WTC11 (cell line): ENCODE measurements at regions not wholly inside any gene's neighbourhood (a gene's known extent, or its start where the extent isn't known, plus 50 kb on each side); places are given as distances from the start of the nearest gene placed in this dataset.

Source experiments
- ATAC-seq: fragments of 200-7000 bp; cut with Tn5 transposase; 2 replicates; pipeline ENCODE4 v1.10.0; 2021; ENCODE audit warnings: mild to moderate bottlenecking, moderate library complexity
- CTCF ChIA-PET: fragments of 300-600 bp; sonication (Branson Sonifier 250); formaldehyde crosslinking; loops from one replicate; lab custom pipeline; 2021; ENCODE audit warnings: antibody characterized with exemption; lab: Charles Lee
- POLR2A ChIA-PET: fragments of 350-600 bp; sonication (Branson Sonifier 250); formaldehyde crosslinking; loops from one replicate; lab custom pipeline; 2021; ENCODE audit warnings: antibody characterized with exemption; lab: Charles Lee
- DNase-seq: peaks from one replicate; pipeline ENCODE4 v3.0.0; 2021; ENCODE audit warnings: low spot score
- H3K27ac Mint-ChIP-seq: 2 replicates; pipeline ENCODE4 v1.8.0; 2021; ENCODE audit warnings: mixed read lengths
- H3K27me3 Mint-ChIP-seq: 2 replicates; pipeline ENCODE4 v1.8.0; 2021; ENCODE audit warnings: low read depth, mild to moderate bottlenecking, moderate library complexity, mixed read lengths
- H3K36me3 Mint-ChIP-seq: 2 replicates; pipeline ENCODE4 v1.8.0; 2021; ENCODE audit warnings: mixed read lengths
- H3K4me1 Mint-ChIP-seq: 2 replicates; pipeline ENCODE4 v1.8.0; 2022; ENCODE audit warnings: mixed read lengths
- H3K4me3 Mint-ChIP-seq: 2 replicates; pipeline ENCODE4 v1.8.0; 2021; ENCODE audit warnings: mild to moderate bottlenecking, moderate library complexity, mixed read lengths
- H3K9me3 Mint-ChIP-seq: 2 replicates; pipeline ENCODE4 v1.8.0; 2021; ENCODE audit warnings: mixed read lengths
- ATF1 ChIP-seq: sonication (generic); formaldehyde crosslinking; IDR thresholded peaks from 2 replicates; pipeline ENCODE4 v1.8.1; 2023; ENCODE audit warnings: mild to moderate bottlenecking, moderate library complexity, missing genetic modification reagents
- CREM ChIP-seq: sonication (generic); formaldehyde crosslinking; IDR thresholded peaks from 2 replicates; pipeline ENCODE4 v1.8.1; 2022; ENCODE audit warnings: mild to moderate bottlenecking, missing genetic modification reagents, moderate library complexity
- FOXP1 ChIP-seq: sonication (generic); formaldehyde crosslinking; IDR thresholded peaks from 2 replicates; pipeline ENCODE4 v1.8.0; 2022; ENCODE audit warnings: missing genetic modification reagents, mild to moderate bottlenecking, moderate library complexity, borderline replicate concordance
- NFATC4 ChIP-seq: fragments of 250-450 bp; sonication (Bioruptor Pico); IDR thresholded peaks from 2 replicates; pipeline ENCODE4 v1.9.0; 2021; ENCODE audit warnings: mild to moderate bottlenecking
- NFE2L1 ChIP-seq: sonication (generic); formaldehyde crosslinking; IDR thresholded peaks from 2 replicates; pipeline ENCODE4 v1.8.1; 2023; ENCODE audit warnings: missing genetic modification reagents
- NFYB ChIP-seq: sonication (generic); formaldehyde crosslinking; conservative IDR thresholded peaks from 2 replicates; pipeline ENCODE4 v1.8.0; 2022; ENCODE audit warnings: low read depth, missing genetic modification reagents
- NR3C1 ChIP-seq: sonication (generic); formaldehyde crosslinking; conservative IDR thresholded peaks from 2 replicates; pipeline ENCODE4 v1.8.1; 2023; ENCODE audit warnings: low read depth, mild to moderate bottlenecking, missing genetic modification reagents
- OVOL2 ChIP-seq: fragments of 250-450 bp; sonication (Bioruptor Pico); IDR thresholded peaks from 2 replicates; pipeline ENCODE4 v1.9.0; 2021; ENCODE audit warnings: mild to moderate bottlenecking, borderline replicate concordance
- PRRX2 ChIP-seq: fragments of 250-450 bp; sonication (Bioruptor Pico); IDR thresholded peaks from 2 replicates; pipeline ENCODE4 v1.8.0; 2021; ENCODE audit warnings: mild to moderate bottlenecking
- RELA ChIP-seq: sonication (generic); formaldehyde crosslinking; IDR thresholded peaks from 2 replicates; pipeline ENCODE4 v1.8.1; 2022; ENCODE audit warnings: missing genetic modification reagents, mild to moderate bottlenecking, borderline replicate concordance
- SOX15 ChIP-seq: fragments of 250-450 bp; sonication (Bioruptor Pico); IDR thresholded peaks from 2 replicates; pipeline ENCODE4 v1.9.0; 2021; ENCODE audit warnings: mild to moderate bottlenecking
- ZBTB21 ChIP-seq: sonication (generic); formaldehyde crosslinking; IDR thresholded peaks from 2 replicates; pipeline ENCODE4 v1.8.1; 2023; ENCODE audit warnings: mild to moderate bottlenecking, missing genetic modification reagents, borderline replicate concordance
- TF ChIP-seq, protein P1 (sequence below): fragments of 250-450 bp; sonication (Bioruptor Pico); IDR thresholded peaks from 2 replicates; pipeline ENCODE4 v1.9.0; 2021; ENCODE audit warnings: moderate library complexity, mild to moderate bottlenecking, inconsistent platforms, borderline replicate concordance
- TF ChIP-seq, protein P2 (sequence below): sonication (generic); formaldehyde crosslinking; IDR thresholded peaks from 2 replicates; pipeline ENCODE4 v1.8.1; 2023; ENCODE audit warnings: mild to moderate bottlenecking, missing genetic modification reagents, moderate library complexity
- TF ChIP-seq, protein P3 (sequence below): sonication (generic); formaldehyde crosslinking; IDR thresholded peaks from 2 replicates; pipeline ENCODE4 v1.8.0; 2023; ENCODE audit warnings: missing genetic modification reagents, mild to moderate bottlenecking, borderline replicate concordance
- TF ChIP-seq, protein P4 (sequence below): sonication (generic); formaldehyde crosslinking; IDR thresholded peaks from 2 replicates; pipeline ENCODE4 v1.8.0; 2022; ENCODE audit warnings: mild to moderate bottlenecking, missing genetic modification reagents
- TF ChIP-seq, protein P5 (sequence below): sonication (generic); formaldehyde crosslinking; conservative IDR thresholded peaks from 2 replicates; pipeline ENCODE4 v1.8.1; 2022; ENCODE audit warnings: mild to moderate bottlenecking, missing genetic modification reagents
- TF ChIP-seq, protein P6 (sequence below): sonication (generic); formaldehyde crosslinking; IDR thresholded peaks from 2 replicates; pipeline ENCODE4 v1.8.0; 2023; ENCODE audit warnings: missing genetic modification reagents
- TF ChIP-seq, protein P7 (sequence below): sonication (generic); formaldehyde crosslinking; IDR thresholded peaks from 2 replicates; pipeline ENCODE4 v1.8.1; 2022; ENCODE audit warnings: missing genetic modification reagents, borderline replicate concordance

DNA sequence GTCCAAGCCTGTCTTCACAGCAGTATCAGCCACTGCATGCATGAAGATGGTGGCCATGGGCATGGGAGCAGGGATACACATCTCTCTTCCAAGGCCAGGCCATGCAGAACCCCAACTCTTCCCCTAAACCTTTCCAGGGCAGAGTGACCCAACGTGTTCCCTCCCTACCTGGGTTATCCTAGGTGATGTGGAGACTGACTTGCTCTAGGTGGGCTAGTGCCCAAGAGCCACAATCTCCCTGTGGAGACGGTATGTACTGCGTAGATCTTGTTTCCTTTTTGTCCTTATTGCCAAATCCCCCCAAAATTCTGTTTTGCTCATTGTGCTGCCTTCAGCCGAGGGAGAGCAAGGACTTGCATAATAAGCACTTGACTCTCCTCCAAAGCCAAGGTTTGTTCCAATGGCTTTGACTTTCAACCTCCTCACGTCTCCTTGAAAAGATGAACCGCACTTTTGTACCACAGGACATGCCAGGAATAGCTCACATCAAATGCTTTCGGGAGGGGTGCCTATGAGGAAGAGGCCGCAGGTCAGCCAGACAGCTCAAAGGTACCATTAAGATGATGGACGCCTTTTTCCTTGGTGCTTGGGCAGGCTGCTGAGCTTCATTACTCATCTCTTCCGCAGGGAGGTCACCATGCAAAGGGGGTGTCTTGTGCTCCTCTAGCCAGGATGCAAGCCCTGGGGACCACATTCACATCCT is 76.2 kb upstream of the GLI2 start:
- Mint-ChIP-seq H3K36me3 (peaks cover 3% of the 10 kb centered on the region), H3K27me3 (peaks cover 69% of the 10 kb centered on the region), H3K9me3 (peaks cover 9% of the 10 kb centered on the region), H3K27ac (no peak overlapping the region), H3K4me3 (no peak overlapping the region), H3K4me1 (peaks cover 12% of the 10 kb centered on the region)
- DNase-seq: no peak
- no peak for ATAC-seq
- POLR2A ChIA-PET: interaction anchor here (0.6 kb wide), 1 partner anchor 415 kb away, joined by 3 read pairs; no protein-coding TSS in a partner anchor
- no peak for TF ChIP-seq NR3C1
- TF ChIP-seq SOX15 (CRISPR knock-in tag): no peak
- TF ChIP-seq ZBTB21 (CRISPR knock-in tag): no peak
- TF ChIP-seq, protein P1, sequence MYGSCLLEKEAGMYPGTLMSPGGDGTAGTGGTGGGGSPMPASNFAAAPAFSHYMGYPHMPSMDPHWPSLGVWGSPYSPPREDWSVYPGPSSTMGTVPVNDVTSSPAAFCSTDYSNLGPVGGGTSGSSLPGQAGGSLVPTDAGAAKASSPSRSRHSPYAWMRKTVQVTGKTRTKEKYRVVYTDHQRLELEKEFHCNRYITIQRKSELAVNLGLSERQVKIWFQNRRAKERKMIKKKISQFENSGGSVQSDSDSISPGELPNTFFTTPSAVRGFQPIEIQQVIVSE (CRISPR knock-in tag): no peak
- no peak for TF ChIP-seq ATF1
- no peak for TF ChIP-seq OVOL2
- TF ChIP-seq FOXP1 (CRISPR knock-in tag): no peak
- TF ChIP-seq, protein P2, sequence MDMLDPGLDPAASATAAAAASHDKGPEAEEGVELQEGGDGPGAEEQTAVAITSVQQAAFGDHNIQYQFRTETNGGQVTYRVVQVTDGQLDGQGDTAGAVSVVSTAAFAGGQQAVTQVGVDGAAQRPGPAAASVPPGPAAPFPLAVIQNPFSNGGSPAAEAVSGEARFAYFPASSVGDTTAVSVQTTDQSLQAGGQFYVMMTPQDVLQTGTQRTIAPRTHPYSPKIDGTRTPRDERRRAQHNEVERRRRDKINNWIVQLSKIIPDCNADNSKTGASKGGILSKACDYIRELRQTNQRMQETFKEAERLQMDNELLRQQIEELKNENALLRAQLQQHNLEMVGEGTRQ: no peak
- TF ChIP-seq, protein P3, sequence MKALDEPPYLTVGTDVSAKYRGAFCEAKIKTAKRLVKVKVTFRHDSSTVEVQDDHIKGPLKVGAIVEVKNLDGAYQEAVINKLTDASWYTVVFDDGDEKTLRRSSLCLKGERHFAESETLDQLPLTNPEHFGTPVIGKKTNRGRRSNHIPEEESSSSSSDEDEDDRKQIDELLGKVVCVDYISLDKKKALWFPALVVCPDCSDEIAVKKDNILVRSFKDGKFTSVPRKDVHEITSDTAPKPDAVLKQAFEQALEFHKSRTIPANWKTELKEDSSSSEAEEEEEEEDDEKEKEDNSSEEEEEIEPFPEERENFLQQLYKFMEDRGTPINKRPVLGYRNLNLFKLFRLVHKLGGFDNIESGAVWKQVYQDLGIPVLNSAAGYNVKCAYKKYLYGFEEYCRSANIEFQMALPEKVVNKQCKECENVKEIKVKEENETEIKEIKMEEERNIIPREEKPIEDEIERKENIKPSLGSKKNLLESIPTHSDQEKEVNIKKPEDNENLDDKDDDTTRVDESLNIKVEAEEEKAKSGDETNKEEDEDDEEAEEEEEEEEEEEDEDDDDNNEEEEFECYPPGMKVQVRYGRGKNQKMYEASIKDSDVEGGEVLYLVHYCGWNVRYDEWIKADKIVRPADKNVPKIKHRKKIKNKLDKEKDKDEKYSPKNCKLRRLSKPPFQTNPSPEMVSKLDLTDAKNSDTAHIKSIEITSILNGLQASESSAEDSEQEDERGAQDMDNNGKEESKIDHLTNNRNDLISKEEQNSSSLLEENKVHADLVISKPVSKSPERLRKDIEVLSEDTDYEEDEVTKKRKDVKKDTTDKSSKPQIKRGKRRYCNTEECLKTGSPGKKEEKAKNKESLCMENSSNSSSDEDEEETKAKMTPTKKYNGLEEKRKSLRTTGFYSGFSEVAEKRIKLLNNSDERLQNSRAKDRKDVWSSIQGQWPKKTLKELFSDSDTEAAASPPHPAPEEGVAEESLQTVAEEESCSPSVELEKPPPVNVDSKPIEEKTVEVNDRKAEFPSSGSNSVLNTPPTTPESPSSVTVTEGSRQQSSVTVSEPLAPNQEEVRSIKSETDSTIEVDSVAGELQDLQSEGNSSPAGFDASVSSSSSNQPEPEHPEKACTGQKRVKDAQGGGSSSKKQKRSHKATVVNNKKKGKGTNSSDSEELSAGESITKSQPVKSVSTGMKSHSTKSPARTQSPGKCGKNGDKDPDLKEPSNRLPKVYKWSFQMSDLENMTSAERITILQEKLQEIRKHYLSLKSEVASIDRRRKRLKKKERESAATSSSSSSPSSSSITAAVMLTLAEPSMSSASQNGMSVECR: no peak
- TF ChIP-seq, protein P4, sequence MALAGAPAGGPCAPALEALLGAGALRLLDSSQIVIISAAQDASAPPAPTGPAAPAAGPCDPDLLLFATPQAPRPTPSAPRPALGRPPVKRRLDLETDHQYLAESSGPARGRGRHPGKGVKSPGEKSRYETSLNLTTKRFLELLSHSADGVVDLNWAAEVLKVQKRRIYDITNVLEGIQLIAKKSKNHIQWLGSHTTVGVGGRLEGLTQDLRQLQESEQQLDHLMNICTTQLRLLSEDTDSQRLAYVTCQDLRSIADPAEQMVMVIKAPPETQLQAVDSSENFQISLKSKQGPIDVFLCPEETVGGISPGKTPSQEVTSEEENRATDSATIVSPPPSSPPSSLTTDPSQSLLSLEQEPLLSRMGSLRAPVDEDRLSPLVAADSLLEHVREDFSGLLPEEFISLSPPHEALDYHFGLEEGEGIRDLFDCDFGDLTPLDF (CRISPR knock-in tag): no peak
- no peak for TF ChIP-seq NFATC4 (CRISPR knock-in tag)
- no peak for TF ChIP-seq PRRX2
- TF ChIP-seq, protein P5, sequence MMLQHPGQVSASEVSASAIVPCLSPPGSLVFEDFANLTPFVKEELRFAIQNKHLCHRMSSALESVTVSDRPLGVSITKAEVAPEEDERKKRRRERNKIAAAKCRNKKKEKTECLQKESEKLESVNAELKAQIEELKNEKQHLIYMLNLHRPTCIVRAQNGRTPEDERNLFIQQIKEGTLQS: no peak
- TF ChIP-seq NFYB (CRISPR knock-in tag): no peak
- no peak for TF ChIP-seq RELA (CRISPR knock-in tag)
- TF ChIP-seq, protein P6, sequence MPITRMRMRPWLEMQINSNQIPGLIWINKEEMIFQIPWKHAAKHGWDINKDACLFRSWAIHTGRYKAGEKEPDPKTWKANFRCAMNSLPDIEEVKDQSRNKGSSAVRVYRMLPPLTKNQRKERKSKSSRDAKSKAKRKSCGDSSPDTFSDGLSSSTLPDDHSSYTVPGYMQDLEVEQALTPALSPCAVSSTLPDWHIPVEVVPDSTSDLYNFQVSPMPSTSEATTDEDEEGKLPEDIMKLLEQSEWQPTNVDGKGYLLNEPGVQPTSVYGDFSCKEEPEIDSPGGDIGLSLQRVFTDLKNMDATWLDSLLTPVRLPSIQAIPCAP (CRISPR knock-in tag): no peak
- TF ChIP-seq NFE2L1: no peak
- TF ChIP-seq CREM: no peak
- TF ChIP-seq, protein P7, sequence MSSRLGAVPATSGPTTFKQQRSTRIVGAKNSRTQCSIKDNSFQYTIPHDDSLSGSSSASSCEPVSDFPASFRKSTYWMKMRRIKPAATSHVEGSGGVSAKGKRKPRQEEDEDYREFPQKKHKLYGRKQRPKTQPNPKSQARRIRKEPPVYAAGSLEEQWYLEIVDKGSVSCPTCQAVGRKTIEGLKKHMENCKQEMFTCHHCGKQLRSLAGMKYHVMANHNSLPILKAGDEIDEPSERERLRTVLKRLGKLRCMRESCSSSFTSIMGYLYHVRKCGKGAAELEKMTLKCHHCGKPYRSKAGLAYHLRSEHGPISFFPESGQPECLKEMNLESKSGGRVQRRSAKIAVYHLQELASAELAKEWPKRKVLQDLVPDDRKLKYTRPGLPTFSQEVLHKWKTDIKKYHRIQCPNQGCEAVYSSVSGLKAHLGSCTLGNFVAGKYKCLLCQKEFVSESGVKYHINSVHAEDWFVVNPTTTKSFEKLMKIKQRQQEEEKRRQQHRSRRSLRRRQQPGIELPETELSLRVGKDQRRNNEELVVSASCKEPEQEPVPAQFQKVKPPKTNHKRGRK: no peak
- CTCF ChIA-PET: interaction anchor here (1.5 to 2.3 kb wide), 2 partner anchors 10 to 16 kb away, joined by 5 to 16 read pairs; no protein-coding TSS in a partner anchor
